ENCODE measurements at regions not wholly inside any gene's neighbourhood (a gene's known extent, or its start where the extent isn't known, plus 50 kb on each side); places are given as distances from the start of the nearest gene placed in this dataset.

GRCh38 chr1:86258101-86258500 lies 101.5 kb upstream of the COL24A1 start (continued):
- TF ChIP-seq NRF1 (IDR thresholded peaks at IDR 0.05; ENCODE audit: low read depth, low read length) (no peak), YY1 (IDR thresholded peaks at IDR 0.05; ENCODE audit: low read depth, low read length) (no peak), SRF (IDR thresholded peaks at IDR 0.05; ENCODE audit: low read depth, low read length) (no peak), TEAD4 (IDR thresholded peaks at IDR 0.05; ENCODE audit: low read depth, low read length) (no peak)

Measured in H1 (cell line).